GM12891 (cell line): ENCODE measurements at regions not wholly inside any gene's neighbourhood (a gene's known extent, or its start where the extent isn't known, plus 50 kb on each side); places are given as distances from the start of the nearest gene placed in this dataset.

Experiments used
- PAX5 ChIP-seq: IDR thresholded peaks from 2 replicates; pipeline ENCODE4 v1.6.1; 2011; ENCODE audit warnings: low read length, moderate library complexity, mild to moderate bottlenecking; ENCODE audit not compliant: insufficient read depth, severe bottlenecking
- POLR2A ChIP-seq: IDR thresholded peaks from 2 replicates; pipeline ENCODE4 v1.6.1; 2011; ENCODE audit warnings: low read depth, low read length, control low read depth
- POLR2AphosphoS5 ChIP-seq: IDR thresholded peaks from 2 replicates; pipeline ENCODE4 v1.6.1; 2011; ENCODE audit warnings: low read depth, low read length, control low read depth
- POU2F2 ChIP-seq: IDR thresholded peaks from 2 replicates; pipeline ENCODE4 v1.6.1; 2011; ENCODE audit warnings: low read depth, mild to moderate bottlenecking, control low read depth, low read length, moderate library complexity
- SPI1 ChIP-seq: IDR thresholded peaks from 2 replicates; pipeline ENCODE4 v1.6.1; 2011; ENCODE audit warnings: low read depth, low read length, control low read depth
- TAF1 ChIP-seq: IDR thresholded peaks from 2 replicates; pipeline ENCODE4 v1.6.1; 2011; ENCODE audit warnings: low read depth, low read length, control low read depth

- no peak for TF ChIP-seq POLR2A
- no peak for TF ChIP-seq POLR2AphosphoS5
- no peak for TF ChIP-seq SPI1
- TF ChIP-seq PAX5, result no peak
- peak; percentile 39; the same call in 1 of the 2 replicates for TF ChIP-seq POU2F2
- no peak for TF ChIP-seq TAF1
Observed at GRCh38 chr5:143758750-143759149, 53.2 kb upstream of the HMHB1 start.
